Activated naive CD4-positive, alpha-beta T cell treated with anti-CD3 and anti-CD28 coated beads, Interleukin-2, amount 50 U/mL, for 72 hours (primary cell): ENCODE measurements at regions not wholly inside any gene's neighbourhood (a gene's known extent, or its start where the extent isn't known, plus 50 kb on each side); places are given as distances from the start of the nearest gene placed in this dataset.
"Not testable (repeated sequence)": the region's sequence is repeated elsewhere in the genome, so short reads cannot be mapped to it uniquely, and the experiment has no call there.

Experiments
- ATAC-seq, 2 donors: fragments of 150-1000 bp; cut with Tn5 transposase; 2 replicates each; pipeline ENCODE4 v1.10.0; 2021; ENCODE audit warnings: mild to moderate bottlenecking in 2 of 2, moderate library complexity in 2 of 2
- DNase-seq, 2 donors: peaks; one replicate each; pipeline ENCODE4 v3.0.0; 2021 to 2022; ENCODE audit warnings: low spot score in 2 of 2
- H3K27ac Mint-ChIP-seq, 2 donors: one replicate each; pipeline ENCODE4 v1.8.0; 2022; ENCODE audit warnings: mild to moderate bottlenecking in 2 of 2, mixed read lengths in 2 of 2
- H3K36me3 Mint-ChIP-seq, 2 donors: one replicate each; pipeline ENCODE4 v1.8.0; 2022; ENCODE audit warnings: mixed read lengths in 2 of 2
- H3K9me3 Mint-ChIP-seq, 2 donors: one replicate each; pipeline ENCODE4 v1.8.0; 2022; ENCODE audit warnings: mixed read lengths in 2 of 2

- no peak for ATAC-seq
- H3K9me3 Mint-ChIP-seq, result peaks cover 4 to 7% of the 10 kb centered on the region in 2 donors
Measured at GRCh38 chr5:89208392-89208791, 325.4 kb upstream of the MEF2C start.

DNA sequence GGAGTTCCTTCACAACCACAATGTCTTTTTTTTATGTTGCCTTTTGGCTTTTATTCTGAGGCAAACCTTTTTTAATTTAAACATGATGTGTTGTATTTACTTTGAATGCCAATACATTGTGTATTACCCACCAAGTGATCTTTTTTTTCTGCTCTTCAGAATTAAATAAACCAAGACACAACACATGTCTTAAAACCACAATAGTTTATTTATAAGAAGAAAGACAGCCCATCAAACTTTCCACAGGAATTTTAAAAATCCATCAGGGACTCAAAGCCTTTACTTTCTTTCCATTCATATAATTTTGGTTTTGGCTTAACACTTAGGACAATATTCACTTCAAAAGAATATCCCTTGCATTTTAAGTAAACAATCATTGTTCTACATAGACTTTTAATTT, 321.8 kb upstream of the MEF2C start:
- Mint-ChIP-seq H3K36me3 (no peaks in the 10 kb centered on the region), H3K27ac (no peak overlapping the region), H3K9me3 (peaks cover 7 to 8% of the 10 kb centered on the region in 2 donors)
- ATAC-seq, result no peak
- no peak for DNase-seq

More at GRCh38 chr5:89208392-89208791, 325.4 kb upstream of the MEF2C start:
- Mint-ChIP-seq H3K27ac (no peak overlapping the region), H3K36me3 (no peaks in the 10 kb centered on the region)
- DNase-seq, result no peak

DNA sequence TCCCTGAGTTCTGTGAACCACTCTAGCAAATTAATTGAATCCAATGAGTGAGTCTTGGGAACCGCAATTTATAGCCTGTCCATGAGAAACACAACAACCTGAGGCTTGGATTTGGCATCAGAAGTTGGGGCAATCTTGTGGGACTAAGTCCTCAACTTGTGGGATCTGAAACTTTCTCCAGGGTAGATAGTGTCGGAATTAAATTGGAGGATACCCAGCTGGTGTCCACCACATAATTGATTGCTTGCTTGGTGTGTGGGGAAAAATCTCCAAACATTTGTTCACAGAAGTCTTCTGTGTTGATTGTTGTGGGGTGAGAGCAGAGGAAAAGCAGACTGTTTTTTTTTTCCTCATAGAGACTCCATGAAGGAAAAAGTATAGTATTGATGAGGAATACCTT, 320.6 kb upstream of the MEF2C start:
- H3K27ac Mint-ChIP-seq, result no peak overlapping the region
- no peak for ATAC-seq
- H3K9me3 Mint-ChIP-seq, result peaks cover 15% of the 10 kb centered on the region in 2 donors
- no peak for DNase-seq
- peaks cover 0 to 8% of the 10 kb centered on the region in 2 donors for H3K36me3 Mint-ChIP-seq

DNA sequence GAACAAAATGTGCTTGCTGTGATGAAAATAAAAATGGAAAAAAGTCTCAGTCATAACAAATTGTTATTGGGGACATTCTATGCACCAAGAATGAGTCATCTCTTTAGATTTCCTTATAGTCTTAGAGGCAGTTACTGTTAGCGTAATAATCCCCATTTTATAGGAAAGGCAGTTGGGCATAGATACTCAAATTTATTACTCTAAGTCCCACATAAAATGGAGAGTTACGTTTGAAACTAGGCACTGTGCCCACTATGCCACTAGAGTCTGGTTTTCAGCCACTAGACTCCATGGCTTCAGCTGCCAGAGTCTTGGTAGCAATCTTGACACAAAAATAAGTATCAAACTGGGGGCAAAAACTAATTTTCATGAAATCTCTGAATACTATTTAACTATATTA, 317.9 kb upstream of the MEF2C start:
- ATAC-seq, result no peak
- H3K9me3 Mint-ChIP-seq, result peaks cover 26 to 31% of the 10 kb centered on the region in 2 donors
- H3K36me3 Mint-ChIP-seq, result peaks cover 0 to 23% of the 10 kb centered on the region in 2 donors
- no peak for DNase-seq
- no peak overlapping the region for H3K27ac Mint-ChIP-seq

DNA sequence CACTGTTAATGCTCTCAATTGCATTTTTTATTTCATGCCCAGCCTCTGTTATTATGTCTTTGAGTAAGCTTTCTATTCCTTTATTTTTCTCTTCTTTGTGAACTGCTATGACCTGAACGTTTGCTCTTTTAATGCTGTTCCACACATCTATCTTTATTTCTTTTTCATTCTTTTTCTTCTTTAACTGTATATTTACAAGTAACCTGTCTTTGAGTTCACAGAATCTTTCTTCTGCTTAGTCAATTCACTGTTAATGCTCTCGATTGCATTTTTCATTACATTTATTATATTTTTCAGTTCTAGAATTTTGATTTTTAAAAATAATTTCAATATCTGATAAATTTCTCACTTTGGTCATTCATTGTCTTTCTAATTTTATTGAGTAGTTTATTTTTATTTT, 316.3 kb upstream of the MEF2C start:
- peaks cover 26 to 31% of the 10 kb centered on the region in 2 donors for H3K9me3 Mint-ChIP-seq
- H3K27ac Mint-ChIP-seq, result no peak overlapping the region
- ATAC-seq (no peak), DNase-seq (no peak)
- H3K36me3 Mint-ChIP-seq, result peaks cover 0 to 23% of the 10 kb centered on the region in 2 donors

DNA sequence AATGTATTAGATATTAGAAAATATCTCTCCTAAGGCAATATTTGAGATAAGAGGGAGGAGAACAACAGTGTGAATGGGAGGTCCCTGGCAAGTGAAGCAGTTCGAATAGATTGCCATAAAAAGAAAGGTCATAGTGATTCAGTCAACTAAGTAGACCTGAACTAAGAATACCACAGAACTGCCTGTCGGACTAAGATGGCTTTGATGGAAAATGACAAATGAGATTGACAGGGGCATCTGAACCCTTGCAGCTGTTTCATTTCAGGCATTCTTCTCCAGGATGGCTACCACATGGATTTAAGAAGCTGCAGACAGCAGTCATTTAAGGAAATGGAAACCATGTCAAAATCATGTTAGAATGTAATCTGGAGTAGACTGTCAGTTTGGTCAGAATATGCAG, 308.4 kb upstream of the MEF2C start:
- Mint-ChIP-seq H3K27ac (no peak overlapping the region), H3K9me3 (peaks cover 0 to 3% of the 10 kb centered on the region in 2 donors), H3K36me3 (no peaks in the 10 kb centered on the region)
- DNase-seq (no peak), ATAC-seq (no peak)

DNA sequence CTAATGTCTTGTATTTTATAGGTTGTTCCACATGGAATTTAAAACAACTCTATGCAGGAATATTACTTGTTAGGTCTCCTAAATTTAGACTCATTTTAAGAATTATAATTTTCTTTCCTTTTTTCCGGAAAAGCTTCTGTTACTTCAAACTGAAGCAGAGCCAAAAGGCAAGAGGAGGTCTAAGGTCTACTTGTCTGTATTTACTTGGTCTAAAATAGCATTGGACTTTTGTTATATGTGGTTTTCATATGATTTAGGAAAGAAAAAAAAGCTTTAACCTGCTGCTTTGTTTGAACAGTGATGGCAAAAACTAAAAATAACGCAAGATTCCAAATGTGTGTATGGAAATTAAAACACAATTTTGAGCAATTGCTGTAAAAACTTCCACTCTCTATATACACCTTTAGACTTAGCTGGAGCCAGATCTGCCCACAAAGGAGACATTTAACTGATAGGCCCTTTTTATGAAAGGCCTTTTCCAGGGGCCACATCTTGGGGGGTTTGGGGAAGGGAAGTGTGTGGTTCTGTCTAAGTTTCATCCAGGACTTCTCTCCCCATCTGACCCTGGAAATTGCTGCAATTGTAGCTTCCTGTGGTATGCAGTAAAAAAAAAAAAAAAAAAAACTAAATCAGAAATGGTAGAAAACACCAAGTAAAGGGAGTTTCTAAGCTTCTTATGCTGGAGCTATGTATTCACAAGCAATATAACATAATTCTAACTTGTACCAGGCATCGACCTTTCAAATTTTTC, 307.7 kb upstream of the MEF2C start:
- no peaks in the 10 kb centered on the region for H3K36me3 Mint-ChIP-seq
- peaks cover 0 to 3% of the 10 kb centered on the region in 2 donors for H3K9me3 Mint-ChIP-seq
- ATAC-seq (no peak), DNase-seq (no peak)
- no peak overlapping the region for H3K27ac Mint-ChIP-seq

DNA sequence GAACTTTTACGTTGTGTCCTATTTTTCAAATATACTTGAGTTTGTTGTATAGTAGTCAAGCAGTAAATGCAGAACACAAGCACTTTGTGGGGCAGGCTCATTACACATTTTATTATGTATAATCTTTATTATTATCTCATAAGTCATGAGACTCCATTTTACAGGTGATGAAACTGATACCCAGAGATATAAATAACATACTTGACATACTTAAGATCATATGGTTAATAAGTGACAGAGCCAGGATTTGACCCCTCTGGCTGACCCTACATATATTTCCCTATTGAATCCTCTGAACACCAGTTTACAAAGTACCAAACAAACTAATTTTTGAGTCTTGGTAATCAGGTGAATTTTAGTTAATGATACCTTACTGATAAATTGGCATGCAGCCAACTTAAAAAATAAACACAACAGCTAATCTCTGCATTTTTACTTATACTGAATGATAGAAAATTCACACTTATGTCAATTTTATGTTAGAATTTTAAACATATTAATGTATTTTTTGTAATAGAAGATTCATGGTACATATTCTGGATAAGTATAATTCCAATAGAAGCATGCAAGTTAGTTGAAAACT, 305.0 kb upstream of the MEF2C start:
- no peak for ATAC-seq
- Mint-ChIP-seq H3K36me3 (no peaks in the 10 kb centered on the region), H3K27ac (no peak overlapping the region), H3K9me3 (no peaks in the 10 kb centered on the region)
- no peak for DNase-seq

GRCh38 chr5:89187268-89187667, 304.3 kb upstream of the MEF2C start:
- no peaks in the 10 kb centered on the region for H3K36me3 Mint-ChIP-seq
- no peaks in the 10 kb centered on the region for H3K9me3 Mint-ChIP-seq
- ATAC-seq, result no peak
- H3K27ac Mint-ChIP-seq, result no peak overlapping the region
- no peak for DNase-seq

DNA sequence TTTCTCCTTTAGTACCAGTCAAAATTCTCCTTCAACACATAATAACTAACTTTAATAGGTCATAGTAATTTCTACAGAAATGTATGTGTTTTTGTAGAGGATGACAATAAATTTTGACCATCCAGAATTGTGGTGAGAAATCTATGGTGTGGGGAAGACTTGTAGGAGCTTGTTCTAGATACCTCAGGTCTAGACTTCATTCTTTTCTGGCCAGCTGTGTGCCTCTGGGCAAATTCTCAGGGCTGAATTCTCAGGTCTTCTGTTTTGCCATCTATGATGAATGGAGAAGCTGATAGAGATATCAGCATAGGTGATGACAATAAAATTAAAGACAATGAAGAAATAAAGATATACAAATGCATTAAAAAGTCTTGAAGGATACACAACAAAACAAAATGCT, 298.6 kb upstream of the MEF2C start:
- DNase-seq (no peak), ATAC-seq (no peak)
- Mint-ChIP-seq H3K27ac (no peak overlapping the region), H3K9me3 (peaks cover 0 to 5% of the 10 kb centered on the region in 2 donors), H3K36me3 (no peaks in the 10 kb centered on the region)

DNA sequence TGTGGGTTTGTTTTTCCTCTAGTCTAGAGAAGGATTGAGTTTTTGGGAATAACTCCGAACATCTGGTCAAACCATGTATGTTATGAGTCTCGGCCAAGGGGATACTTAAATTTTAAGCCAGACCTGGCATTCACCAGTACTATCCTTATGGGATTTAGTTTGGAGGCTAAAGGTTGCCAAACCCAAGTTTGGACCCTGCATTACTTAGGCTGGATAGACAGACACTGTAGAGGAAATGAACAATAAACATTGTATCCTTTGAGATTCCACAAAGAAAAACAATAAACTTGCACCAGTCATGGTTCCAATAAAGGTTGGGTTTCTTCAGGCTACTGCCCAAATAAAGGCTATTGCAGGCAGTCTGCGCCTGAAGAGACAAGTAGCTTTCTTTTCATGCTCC, 296.7 kb upstream of the MEF2C start:
- no peaks in the 10 kb centered on the region for H3K36me3 Mint-ChIP-seq
- no peak overlapping the region for H3K27ac Mint-ChIP-seq

GRCh38 chr5:89178541-89178940, 295.6 kb upstream of the MEF2C start:
- peaks cover 3 to 5% of the 10 kb centered on the region in 2 donors for H3K9me3 Mint-ChIP-seq
- ATAC-seq, result no peak
- no peak overlapping the region for H3K27ac Mint-ChIP-seq

More for the DNA sequence above, 296.7 kb upstream of the MEF2C start:
- DNase-seq (no peak), ATAC-seq (no peak)
- peaks cover 0 to 5% of the 10 kb centered on the region in 2 donors for H3K9me3 Mint-ChIP-seq

DNA sequence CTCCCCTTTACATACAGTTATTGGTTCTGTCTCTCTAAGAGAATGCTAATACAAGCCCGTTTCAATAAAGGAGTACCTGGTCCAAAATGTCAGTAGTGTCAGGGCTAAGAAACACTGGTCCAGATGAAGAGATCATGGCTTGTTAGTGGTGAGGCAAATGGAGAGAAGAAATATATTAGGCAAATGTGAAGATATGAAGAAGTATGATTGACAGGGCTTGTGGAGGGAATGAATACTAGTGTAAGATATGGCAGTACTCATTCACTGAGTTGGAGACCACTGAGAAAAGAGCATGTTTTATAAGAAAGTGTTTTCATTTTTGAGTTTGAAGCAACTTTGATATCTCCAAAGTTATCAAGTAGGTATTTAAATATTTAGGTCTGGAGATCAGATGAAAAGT, 290.5 kb upstream of the MEF2C start:
- Mint-ChIP-seq H3K9me3 (peaks cover 4 to 9% of the 10 kb centered on the region in 2 donors), H3K27ac (no peak overlapping the region), H3K36me3 (no peaks in the 10 kb centered on the region)
- ATAC-seq (no peak), DNase-seq (no peak)

More at GRCh38 chr5:89178541-89178940, 295.6 kb upstream of the MEF2C start:
- no peaks in the 10 kb centered on the region for H3K36me3 Mint-ChIP-seq
- no peak for DNase-seq

GRCh38 chr5:89168766-89169165, 285.8 kb upstream of the MEF2C start:
- DNase-seq (no peak), ATAC-seq (no peak)
- Mint-ChIP-seq H3K36me3 (no peaks in the 10 kb centered on the region), H3K9me3 (peaks cover 11 to 16% of the 10 kb centered on the region in 2 donors), H3K27ac (no peak overlapping the region)

- H3K27ac Mint-ChIP-seq, H3K36me3 Mint-ChIP-seq, DNase-seq, ATAC-seq: not testable (repeated sequence)
- H3K9me3 Mint-ChIP-seq, result peaks cover 15 to 33% of the 10 kb centered on the region in 2 donors
Measured at GRCh38 chr5:89164703-89165102, 281.7 kb upstream of the MEF2C start.

DNA sequence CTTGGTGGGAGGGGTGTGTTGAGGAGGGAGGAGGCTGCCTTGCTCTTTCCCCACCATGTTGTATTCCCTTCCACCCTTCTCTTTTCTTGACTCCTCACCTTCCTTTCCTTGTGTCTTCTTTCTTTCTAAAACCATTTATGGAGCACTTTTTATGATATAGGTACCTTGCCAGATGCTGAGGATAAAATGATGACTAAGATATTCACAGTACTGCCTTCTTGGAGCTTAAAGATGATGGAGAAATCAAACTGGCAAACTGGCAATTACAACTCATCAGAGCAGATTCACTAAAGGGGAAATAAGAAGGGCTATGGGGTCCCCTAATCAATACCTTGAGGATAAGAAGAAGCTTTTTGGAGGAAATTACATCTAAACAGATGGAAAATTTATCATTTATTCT, 273.2 kb upstream of the MEF2C start:
- ATAC-seq (no peak), DNase-seq (no peak)
- Mint-ChIP-seq H3K9me3 (peaks cover 4 to 14% of the 10 kb centered on the region in 2 donors), H3K27ac (no peak overlapping the region), H3K36me3 (no peaks in the 10 kb centered on the region)

- ATAC-seq (no peak), DNase-seq (no peak)
- Mint-ChIP-seq H3K27ac (no peak overlapping the region), H3K9me3 (peaks cover 7% of the 10 kb centered on the region in 2 donors), H3K36me3 (no peaks in the 10 kb centered on the region)
Measured at GRCh38 chr5:89147031-89147430, 264.0 kb upstream of the MEF2C start.

- DNase-seq, result no peak
- H3K27ac Mint-ChIP-seq, result no peak overlapping the region
- no peak for ATAC-seq
- peaks cover 7 to 14% of the 10 kb centered on the region in 2 donors for H3K9me3 Mint-ChIP-seq
- H3K36me3 Mint-ChIP-seq, result no peaks in the 10 kb centered on the region
Measured at GRCh38 chr5:89137148-89137547, 254.2 kb upstream of the MEF2C start.
